Neural crest cell (in vitro differentiated cells): ENCODE measurements at regions not wholly inside any gene's neighbourhood (a gene's known extent, or its start where the extent isn't known, plus 50 kb on each side); places are given as distances from the start of the nearest gene placed in this dataset.

Source experiments
- DNase-seq: peaks from one replicate; pipeline ENCODE4 v3.0.0; 2021; ENCODE audit warnings: low read depth, mixed read lengths, low spot score
- H3K27ac Mint-ChIP-seq: one replicate; pipeline ENCODE4 v1.8.0; 2021; ENCODE audit warnings: mild to moderate bottlenecking, mixed read lengths; ENCODE audit not compliant: unreplicated experiment
- H3K27me3 Mint-ChIP-seq: 2 replicates; pipeline ENCODE4 v1.8.0; 2021; ENCODE audit warnings: low read depth, mild to moderate bottlenecking, mixed read lengths
- H3K36me3 Mint-ChIP-seq: 2 replicates; pipeline ENCODE4 v1.8.0; 2021; ENCODE audit warnings: low read depth, mild to moderate bottlenecking, mixed read lengths
- H3K4me1 Mint-ChIP-seq: 2 replicates; pipeline ENCODE4 v1.8.0; 2021; ENCODE audit warnings: mixed read lengths
- H3K4me3 Mint-ChIP-seq: one replicate; pipeline ENCODE4 v1.8.0; 2021; ENCODE audit warnings: mild to moderate bottlenecking, mixed read lengths
- H3K9me3 Mint-ChIP-seq: 2 replicates; pipeline ENCODE4 v1.8.0; 2021; ENCODE audit warnings: mixed read lengths
- TF ChIP-seq, protein P1 (sequence below): fragments of 200-600 bp; sonication (generic); conservative IDR thresholded peaks from 2 replicates; pipeline ENCODE4 v1.5.0; 2021; ENCODE audit warnings: antibody characterized with exemption, mild to moderate bottlenecking

DNA sequence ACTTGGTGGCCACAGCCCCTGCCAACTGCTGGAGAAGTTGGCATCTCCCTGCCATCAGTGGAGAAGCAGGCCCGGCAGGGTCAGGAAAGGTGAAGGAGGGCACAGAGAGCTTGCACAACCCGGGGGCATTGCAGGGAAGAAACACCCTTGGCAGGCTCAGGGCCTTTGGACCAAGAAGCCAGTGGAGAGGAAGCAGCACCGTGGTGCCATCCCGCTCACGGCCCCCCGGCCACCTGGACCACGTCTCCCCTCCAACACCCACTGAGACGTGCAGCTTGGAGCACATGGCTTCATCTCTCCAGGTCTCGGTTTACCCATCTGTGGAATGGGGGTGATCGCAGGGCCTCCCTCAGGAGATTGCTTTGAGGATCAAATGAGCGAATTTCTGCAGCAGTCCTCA lies 158.1 kb downstream of the RBFOX3 start:
- Mint-ChIP-seq H3K27me3 (no peaks in the 10 kb centered on the region), H3K4me3 (no peak overlapping the region), H3K27ac (no peak overlapping the region), H3K36me3 (no peaks in the 10 kb centered on the region), H3K9me3 (no peaks in the 10 kb centered on the region), H3K4me1 (no peaks in the 10 kb centered on the region)
- DNase-seq = no peak
- TF ChIP-seq, protein P1, sequence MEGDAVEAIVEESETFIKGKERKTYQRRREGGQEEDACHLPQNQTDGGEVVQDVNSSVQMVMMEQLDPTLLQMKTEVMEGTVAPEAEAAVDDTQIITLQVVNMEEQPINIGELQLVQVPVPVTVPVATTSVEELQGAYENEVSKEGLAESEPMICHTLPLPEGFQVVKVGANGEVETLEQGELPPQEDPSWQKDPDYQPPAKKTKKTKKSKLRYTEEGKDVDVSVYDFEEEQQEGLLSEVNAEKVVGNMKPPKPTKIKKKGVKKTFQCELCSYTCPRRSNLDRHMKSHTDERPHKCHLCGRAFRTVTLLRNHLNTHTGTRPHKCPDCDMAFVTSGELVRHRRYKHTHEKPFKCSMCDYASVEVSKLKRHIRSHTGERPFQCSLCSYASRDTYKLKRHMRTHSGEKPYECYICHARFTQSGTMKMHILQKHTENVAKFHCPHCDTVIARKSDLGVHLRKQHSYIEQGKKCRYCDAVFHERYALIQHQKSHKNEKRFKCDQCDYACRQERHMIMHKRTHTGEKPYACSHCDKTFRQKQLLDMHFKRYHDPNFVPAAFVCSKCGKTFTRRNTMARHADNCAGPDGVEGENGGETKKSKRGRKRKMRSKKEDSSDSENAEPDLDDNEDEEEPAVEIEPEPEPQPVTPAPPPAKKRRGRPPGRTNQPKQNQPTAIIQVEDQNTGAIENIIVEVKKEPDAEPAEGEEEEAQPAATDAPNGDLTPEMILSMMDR = no peak

DNA sequence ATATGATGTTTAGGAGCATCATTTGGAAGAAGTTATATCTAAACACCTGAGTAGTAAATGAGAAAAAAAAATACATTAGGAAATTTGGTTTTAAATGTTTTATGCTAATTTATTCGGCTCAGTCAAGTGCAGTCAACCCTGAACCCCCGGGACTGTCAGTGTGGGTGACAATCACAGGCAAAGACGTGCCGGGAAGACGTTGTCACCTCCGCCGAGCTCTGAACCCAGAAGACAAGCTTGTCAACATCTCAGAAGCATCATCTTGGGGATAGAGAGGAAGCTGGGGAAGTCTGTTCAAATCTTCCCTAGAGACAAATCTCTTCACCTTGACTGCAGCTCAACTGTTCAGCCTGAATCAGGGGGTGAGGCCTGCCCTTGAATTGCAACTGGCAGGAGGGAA lies 159.7 kb downstream of the RBFOX3 start:
- no peaks in the 10 kb centered on the region for H3K9me3 Mint-ChIP-seq
- H3K4me3 Mint-ChIP-seq = no peak overlapping the region
- TF ChIP-seq, protein P1 = no peak
- DNase-seq = no peak
- no peaks in the 10 kb centered on the region for H3K36me3 Mint-ChIP-seq
- no peaks in the 10 kb centered on the region for H3K27me3 Mint-ChIP-seq
- no peaks in the 10 kb centered on the region for H3K4me1 Mint-ChIP-seq
- no peak overlapping the region for H3K27ac Mint-ChIP-seq

- no peak overlapping the region for H3K4me3 Mint-ChIP-seq
- DNase-seq = no peak
Measured at GRCh38 chr17:79446399-79447009, 164.3 kb downstream of the RBFOX3 start.

GRCh38 chr17:79444198-79444597 lies 166.7 kb downstream of the RBFOX3 start:
- Mint-ChIP-seq H3K4me3 (no peak overlapping the region), H3K9me3 (no peaks in the 10 kb centered on the region), H3K4me1 (no peaks in the 10 kb centered on the region), H3K27ac (no peak overlapping the region), H3K36me3 (no peaks in the 10 kb centered on the region), H3K27me3 (no peaks in the 10 kb centered on the region)
- TF ChIP-seq, protein P1 = no peak
- no peak for DNase-seq

More at GRCh38 chr17:79446399-79447009, 164.3 kb downstream of the RBFOX3 start:
- H3K4me1 Mint-ChIP-seq = no peaks in the 10 kb centered on the region
- H3K27ac Mint-ChIP-seq = peak overlapping the region; percentile 50
- TF ChIP-seq, protein P1 = no peak
- no peaks in the 10 kb centered on the region for H3K9me3 Mint-ChIP-seq
- H3K36me3 Mint-ChIP-seq = no peaks in the 10 kb centered on the region
- no peaks in the 10 kb centered on the region for H3K27me3 Mint-ChIP-seq

GRCh38 chr17:79443026-79443425 lies 167.8 kb downstream of the RBFOX3 start:
- Mint-ChIP-seq H3K9me3 (no peaks in the 10 kb centered on the region), H3K4me3 (no peak overlapping the region), H3K27ac (no peak overlapping the region), H3K36me3 (no peaks in the 10 kb centered on the region), H3K4me1 (no peaks in the 10 kb centered on the region), H3K27me3 (no peaks in the 10 kb centered on the region)
- no peak for DNase-seq
- TF ChIP-seq, protein P1 = no peak
